ENCODE measurements at regions not wholly inside any gene's neighbourhood (a gene's known extent, or its start where the extent isn't known, plus 50 kb on each side); places are given as distances from the start of the nearest gene placed in this dataset.
A peak's percentile ranks its signal among the peaks of the same experiment; 100 is the strongest.

GRCh38 chr16:54649876-54650275, 280.8 kb upstream of the IRX5 start:
- in situ Hi-C loops (cut with MboI; ENCODE audit: low pct_unique_long_range_greater_than_20kb in 2 of 9, low sequenced_read_pairs in 9 of 9, unreplicated experiment in 9 of 9) = no loop called here
- peak in 5 of 8 experiments; percentile 90 to 95 (median 94) for ATAC-seq (replicated peaks in 6 of 8)

GRCh38 chr16:54648575-54648974, 282.1 kb upstream of the IRX5 start:
- no peak for ATAC-seq (replicated peaks in 6 of 8)
- in situ Hi-C loops (cut with MboI; ENCODE audit: low pct_unique_long_range_greater_than_20kb in 2 of 9, low sequenced_read_pairs in 9 of 9, unreplicated experiment in 9 of 9) = no loop called here

More at GRCh38 chr16:54649876-54650275, 280.8 kb upstream of the IRX5 start:
- no peak overlapping the region for H3K4me3 ChIP-seq
- WGBS, 10 experiments = 0 to 55% (median 7%) methylated on average over 1 to 6 of the region's 6 CpGs
- peaks cover 41% of the 10 kb centered on the region in 2 donors for H3K4me1 ChIP-seq (replicated peaks in 1 of 2)
- peak overlapping the region; percentile 22 to 68 for H3K27ac ChIP-seq

GRCh38 chr16:54647725-54648221, 282.9 kb upstream of the IRX5 start:
- Histone ChIP-seq H3K4me3 (no peak overlapping the region), H3K4me1 (replicated peaks in 1 of 2) (peaks cover 28 to 32% of the 10 kb centered on the region in 2 donors), H3K27ac (no peak overlapping the region)
- WGBS, 10 experiments = 3 to 100% (median 56%) methylated on average over 1 to 3 of the region's 3 CpGs; no CpG with 5 or more reads in 1 of the 10 experiments
- in situ Hi-C loops (cut with MboI; ENCODE audit: low pct_unique_long_range_greater_than_20kb in 2 of 9, low sequenced_read_pairs in 9 of 9, unreplicated experiment in 9 of 9) = no loop called here
- ATAC-seq (replicated peaks in 6 of 8) = no peak

More at GRCh38 chr16:54648575-54648974, 282.1 kb upstream of the IRX5 start:
- Histone ChIP-seq H3K4me1 (replicated peaks in 1 of 2) (peaks cover 28 to 32% of the 10 kb centered on the region in 2 donors), H3K27ac (no peak overlapping the region), H3K4me3 (no peak overlapping the region)
- 73 to 100% (median 87%) methylated on average over 1 to 8 of the region's 10 CpGs; no CpG with 5 or more reads in 2 of the 10 experiments for WGBS, 10 experiments

DNA sequence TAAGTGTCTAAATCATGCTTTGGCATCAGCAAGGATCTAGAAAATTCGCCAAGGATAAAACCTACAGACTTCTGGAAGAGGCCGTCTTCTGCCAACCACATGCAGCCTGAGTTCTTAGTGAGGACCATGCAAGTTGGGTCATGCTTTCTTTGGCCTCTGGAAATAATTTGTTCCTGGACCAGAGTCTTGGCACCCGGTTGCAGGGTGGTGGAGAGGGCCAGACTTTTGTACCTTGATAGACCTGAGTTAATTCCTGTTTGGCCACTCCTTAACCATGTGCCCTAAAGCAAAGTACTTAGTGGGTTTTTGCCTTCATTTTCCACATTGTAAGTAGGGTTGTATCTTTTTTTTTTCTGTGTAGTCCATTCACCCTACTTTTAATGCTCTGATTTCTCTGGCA, 283.4 kb upstream of the IRX5 start:
- WGBS, 10 experiments = 11 to 100% (median 96%) methylated on average over 1 to 3 of the region's 3 CpGs; no CpG with 5 or more reads in 1 of the 10 experiments
- H3K27ac ChIP-seq = no peak overlapping the region
- no peak overlapping the region for H3K4me3 ChIP-seq
- in situ Hi-C loops (cut with MboI; ENCODE audit: low pct_unique_long_range_greater_than_20kb in 2 of 9, low sequenced_read_pairs in 9 of 9, unreplicated experiment in 9 of 9) = no loop called here
- no peak for ATAC-seq (replicated peaks in 6 of 8)
- peaks cover 28 to 32% of the 10 kb centered on the region in 2 donors for H3K4me1 ChIP-seq (replicated peaks in 1 of 2)

- Histone ChIP-seq H3K4me1 (replicated peaks in 1 of 2) (peaks cover 17 to 18% of the 10 kb centered on the region in 2 donors), H3K27ac (no peak overlapping the region), H3K4me3 (no peak overlapping the region)
- in situ Hi-C loops (cut with MboI; ENCODE audit: low pct_unique_long_range_greater_than_20kb in 2 of 9, low sequenced_read_pairs in 9 of 9, unreplicated experiment in 9 of 9) = no loop called here
- 18 to 100% (median 90%) methylated on average over 1 to 4 of the region's 4 CpGs; no CpG with 5 or more reads in 3 of the 10 experiments for WGBS, 10 experiments
- ATAC-seq (replicated peaks in 6 of 8) = peak in 1 of 8 experiments; percentile 70
Observed at GRCh38 chr16:54645345-54645744, 285.3 kb upstream of the IRX5 start.

DNA sequence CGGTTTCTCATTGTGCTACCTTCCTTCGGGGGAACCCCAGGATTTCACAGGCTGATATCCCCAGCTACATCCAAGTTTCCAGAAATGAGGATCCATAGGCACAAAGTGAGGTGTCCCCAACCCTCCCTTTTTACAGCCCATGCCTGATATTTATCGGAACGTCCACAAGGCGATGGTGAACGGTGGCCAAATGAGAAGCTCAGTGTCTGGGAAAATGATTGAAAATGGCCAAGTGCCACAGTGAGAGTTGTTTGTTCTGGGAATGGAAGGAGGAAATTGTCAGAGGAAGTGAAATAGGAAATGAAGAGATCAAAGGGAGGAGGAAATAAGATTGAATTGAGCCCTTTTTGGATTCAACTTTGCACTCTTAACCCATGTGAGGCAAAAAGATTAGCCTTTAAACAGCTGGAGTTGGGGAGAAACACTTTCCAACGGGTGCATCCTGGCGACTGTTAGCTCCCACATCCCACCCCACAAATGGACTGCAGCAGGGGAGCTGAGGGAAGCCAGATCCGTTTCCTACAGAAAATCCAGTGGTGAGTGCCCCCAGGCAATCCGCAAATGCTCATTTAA, 294.4 kb upstream of the IRX5 start:
- WGBS, 10 experiments = 80 to 94% (median 87%) methylated on average over 2 to 9 of the region's 10 CpGs; no CpG with 5 or more reads in 2 of the 10 experiments
- in situ Hi-C loops (cut with MboI; ENCODE audit: low pct_unique_long_range_greater_than_20kb in 2 of 9, low sequenced_read_pairs in 9 of 9, unreplicated experiment in 9 of 9) = no loop called here
- Histone ChIP-seq H3K4me1 (replicated peaks in 1 of 2) (peaks cover 10 to 28% of the 10 kb centered on the region in 2 donors), H3K4me3 (no peak overlapping the region), H3K27ac (no peak overlapping the region)
- ATAC-seq (replicated peaks in 6 of 8) = no peak

- H3K4me3 ChIP-seq = no peak overlapping the region
- in situ Hi-C loops (cut with MboI; ENCODE audit: low pct_unique_long_range_greater_than_20kb in 2 of 9, low sequenced_read_pairs in 9 of 9, unreplicated experiment in 9 of 9) = no loop called here
- no peak overlapping the region for H3K27ac ChIP-seq
- peaks cover 10 to 25% of the 10 kb centered on the region in 2 donors for H3K4me1 ChIP-seq (replicated peaks in 1 of 2)
- ATAC-seq (replicated peaks in 6 of 8) = peak in 1 of 8 experiments; percentile 49
- 41 to 85% (median 71%) methylated on average over 1 to 6 of the region's 6 CpGs; no CpG with 5 or more reads in 4 of the 10 experiments for WGBS, 10 experiments
Observed at GRCh38 chr16:54633943-54634362, 296.7 kb upstream of the IRX5 start.

- peak in 4 of 8 experiments; percentile 15 to 48 (median 34) for ATAC-seq (replicated peaks in 6 of 8)
- in situ Hi-C loops (cut with MboI; ENCODE audit: low pct_unique_long_range_greater_than_20kb in 2 of 9, low sequenced_read_pairs in 9 of 9, unreplicated experiment in 9 of 9) = no loop called here
- 23 to 79% (median 44%) methylated on average over 1 to 13 of the region's 13 CpGs; no CpG with 5 or more reads in 1 of the 10 experiments for WGBS, 10 experiments
- no peak overlapping the region for H3K4me3 ChIP-seq
- H3K4me1 ChIP-seq (replicated peaks in 1 of 2) = peaks cover 10 to 25% of the 10 kb centered on the region in 2 donors
- H3K27ac ChIP-seq = no peak overlapping the region
Observed at GRCh38 chr16:54632322-54633220, 298.1 kb upstream of the IRX5 start.

- peaks cover 10 to 25% of the 10 kb centered on the region in 2 donors for H3K4me1 ChIP-seq (replicated peaks in 1 of 2)
- 0 to 84% (median 61%) methylated on average over 1 to 4 of the region's 4 CpGs for WGBS, 10 experiments
- no peak overlapping the region for H3K27ac ChIP-seq
- ATAC-seq (replicated peaks in 6 of 8) = no peak
- H3K4me3 ChIP-seq = no peak overlapping the region
- in situ Hi-C loops (cut with MboI; ENCODE audit: low pct_unique_long_range_greater_than_20kb in 2 of 9, low sequenced_read_pairs in 9 of 9, unreplicated experiment in 9 of 9) = no loop called here
Observed at GRCh38 chr16:54631782-54632181, 298.9 kb upstream of the IRX5 start.

DNA sequence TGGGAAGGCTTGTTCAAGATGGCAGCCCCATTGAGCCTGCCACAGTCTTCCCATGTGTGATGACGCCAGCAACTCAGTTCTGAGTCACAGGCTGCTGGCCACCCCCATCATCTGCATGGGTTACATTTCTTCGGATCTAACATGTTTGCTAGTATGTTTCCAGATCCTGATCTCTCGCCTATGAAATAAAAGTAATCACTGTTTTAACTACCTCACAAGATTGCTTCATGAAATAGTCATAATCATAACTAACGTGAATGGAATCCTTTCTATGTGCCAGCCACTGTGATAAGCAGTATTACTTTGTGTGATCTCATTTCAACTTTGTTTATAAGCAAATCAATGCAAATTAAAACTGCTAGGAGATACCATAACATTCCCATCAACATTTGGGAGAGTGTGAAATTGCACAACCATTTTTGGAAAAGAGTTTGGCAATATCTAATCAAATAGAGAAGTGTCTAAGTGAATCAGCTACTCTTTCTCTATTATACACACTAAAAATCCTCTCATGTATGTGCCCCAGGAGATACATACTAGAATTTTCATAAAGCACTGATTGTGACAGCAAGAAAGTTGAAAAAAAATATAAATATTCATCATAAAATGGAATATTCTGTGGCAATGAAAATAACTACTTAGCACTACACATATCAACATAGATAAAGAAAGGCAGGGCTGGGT, 300.2 kb upstream of the IRX5 start:
- in situ Hi-C loops (cut with MboI; ENCODE audit: low pct_unique_long_range_greater_than_20kb in 2 of 9, low sequenced_read_pairs in 9 of 9, unreplicated experiment in 9 of 9) = no loop called here
- Histone ChIP-seq H3K27ac (no peak overlapping the region), H3K4me1 (replicated peaks in 1 of 2) (peaks cover 10 to 25% of the 10 kb centered on the region in 2 donors), H3K4me3 (no peak overlapping the region)
- 0 to 100% (median 89%) methylated on average over 1 to 4 of the region's 4 CpGs; no CpG with 5 or more reads in 1 of the 10 experiments for WGBS, 10 experiments
- ATAC-seq (replicated peaks in 6 of 8) = peak in 1 of 8 experiments; percentile 30

GRCh38 chr16:54628796-54629625, 301.7 kb upstream of the IRX5 start:
- in situ Hi-C loops (cut with MboI; ENCODE audit: low pct_unique_long_range_greater_than_20kb in 2 of 9, low sequenced_read_pairs in 9 of 9, unreplicated experiment in 9 of 9) = no loop called here
- Histone ChIP-seq H3K4me1 (replicated peaks in 1 of 2) (peaks cover 10 to 25% of the 10 kb centered on the region in 2 donors), H3K4me3 (no peak overlapping the region), H3K27ac (no peak overlapping the region)
- no peak for ATAC-seq (replicated peaks in 6 of 8)
- WGBS, 10 experiments = 66 to 89% (median 79%) methylated on average over 4 to 16 of the region's 17 CpGs; no CpG with 5 or more reads in 2 of the 10 experiments

DNA sequence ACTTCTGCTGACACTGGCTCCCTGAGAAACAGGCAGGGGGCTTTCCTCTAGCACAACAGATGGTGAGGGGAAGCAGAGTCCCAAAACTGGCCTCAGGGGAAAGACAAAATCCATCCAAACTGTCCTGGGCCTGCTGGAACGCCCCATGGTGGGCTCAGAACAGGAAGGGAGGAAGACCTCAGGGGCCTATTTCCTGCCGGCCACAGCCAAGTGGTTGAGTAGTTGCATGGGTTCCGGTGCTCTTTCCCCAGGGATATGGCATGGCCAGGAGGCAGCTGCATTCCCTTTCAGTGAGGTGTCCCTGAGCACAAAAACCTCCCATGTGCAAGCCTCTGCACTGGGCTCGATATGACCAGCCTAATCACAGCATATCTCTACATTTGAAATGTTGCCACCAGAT, 303.0 kb upstream of the IRX5 start:
- peaks cover 5 to 21% of the 10 kb centered on the region in 2 donors for H3K4me1 ChIP-seq (replicated peaks in 1 of 2)
- no peak overlapping the region for H3K4me3 ChIP-seq
- no peak overlapping the region for H3K27ac ChIP-seq
- ATAC-seq (replicated peaks in 6 of 8) = no peak
- in situ Hi-C loops (cut with MboI; ENCODE audit: low pct_unique_long_range_greater_than_20kb in 2 of 9, low sequenced_read_pairs in 9 of 9, unreplicated experiment in 9 of 9) = no loop called here
- 60 to 100% (median 100%) methylated on average over 1 to 3 of the region's 4 CpGs; no CpG with 5 or more reads in 6 of the 10 experiments for WGBS, 10 experiments
